Left lung (tissue), 4 donors: ENCODE measurements at regions not wholly inside any gene's neighbourhood (a gene's known extent, or its start where the extent isn't known, plus 50 kb on each side); places are given as distances from the start of the nearest gene placed in this dataset.

Source experiments
- ATAC-seq: fragments of 200-7000 bp; cut with Tn5 transposase; one replicate; pipeline ENCODE4 v1.9.1; 2020; ENCODE audit warnings: moderate library complexity
- DNase-seq, 4 donors: peaks; one replicate each; pipeline ENCODE4 v3.0.0-alpha.2; 2013 to 2020
- H3K27ac ChIP-seq, 2 donors: fragments of 200-600 bp; sonication (generic) in 1 of 2; one replicate each; pipeline versions ENCODE4 v1.5.0 to v1.8.0; 2020 to 2021
- H3K27me3 ChIP-seq, 2 donors: fragments of 200-600 bp; sonication (generic) in 1 of 2; one replicate each; pipeline versions ENCODE4 v1.5.0 to v1.8.0; 2020 to 2021
- H3K36me3 ChIP-seq, 2 donors: fragments of 200-600 bp; sonication (generic) in 1 of 2; one replicate each; pipeline versions ENCODE4 v1.5.0 to v1.8.0; 2020 to 2021
- H3K4me1 ChIP-seq, 2 donors: fragments of 200-600 bp; one replicate each; pipeline ENCODE4 v1.8.0; 2021
- H3K4me3 ChIP-seq, 2 donors: fragments of 200-600 bp; sonication (generic) in 1 of 2; one replicate each; pipeline versions ENCODE4 v1.5.0 to v1.8.0; 2020 to 2021; ENCODE audit warnings: mild to moderate bottlenecking in 1 of 2
- H3K9me3 ChIP-seq, 2 donors: fragments of 200-600 bp; sonication (generic) in 1 of 2; one replicate each; pipeline versions ENCODE4 v1.5.0 to v1.8.0; 2020 to 2021
- intact Hi-C, 2 donors: fragments of 100-400 bp; cut with DNase I; formaldehyde crosslinking; loops; one replicate each; pipeline versions ENCODE4 v1.11.2 to v1.14.2; 2022
- TF ChIP-seq, protein P1 (sequence below), 2 donors: fragments of 200-600 bp; sonication (generic) in 1 of 2; IDR thresholded peaks; one replicate each; pipeline versions ENCODE4 v1.5.0 to v1.8.0; 2021; ENCODE audit warnings: antibody characterized with exemption in 2 of 2
- donor health status: DM: no; HTN: yes; CAD: no.
- donor health status: DM: no; HTN: no; CAD: no.

- Histone ChIP-seq H3K4me3 (no peak overlapping the region), H3K36me3 (no peaks in the 10 kb centered on the region), H3K4me1 (no peaks in the 10 kb centered on the region), H3K9me3 (no peaks in the 10 kb centered on the region), H3K27me3 (no peaks in the 10 kb centered on the region), H3K27ac (no peak overlapping the region)
- no peak for DNase-seq
- TF ChIP-seq, protein P1, sequence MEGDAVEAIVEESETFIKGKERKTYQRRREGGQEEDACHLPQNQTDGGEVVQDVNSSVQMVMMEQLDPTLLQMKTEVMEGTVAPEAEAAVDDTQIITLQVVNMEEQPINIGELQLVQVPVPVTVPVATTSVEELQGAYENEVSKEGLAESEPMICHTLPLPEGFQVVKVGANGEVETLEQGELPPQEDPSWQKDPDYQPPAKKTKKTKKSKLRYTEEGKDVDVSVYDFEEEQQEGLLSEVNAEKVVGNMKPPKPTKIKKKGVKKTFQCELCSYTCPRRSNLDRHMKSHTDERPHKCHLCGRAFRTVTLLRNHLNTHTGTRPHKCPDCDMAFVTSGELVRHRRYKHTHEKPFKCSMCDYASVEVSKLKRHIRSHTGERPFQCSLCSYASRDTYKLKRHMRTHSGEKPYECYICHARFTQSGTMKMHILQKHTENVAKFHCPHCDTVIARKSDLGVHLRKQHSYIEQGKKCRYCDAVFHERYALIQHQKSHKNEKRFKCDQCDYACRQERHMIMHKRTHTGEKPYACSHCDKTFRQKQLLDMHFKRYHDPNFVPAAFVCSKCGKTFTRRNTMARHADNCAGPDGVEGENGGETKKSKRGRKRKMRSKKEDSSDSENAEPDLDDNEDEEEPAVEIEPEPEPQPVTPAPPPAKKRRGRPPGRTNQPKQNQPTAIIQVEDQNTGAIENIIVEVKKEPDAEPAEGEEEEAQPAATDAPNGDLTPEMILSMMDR (IDR thresholded peaks at IDR 0.05), result no peak
- ATAC-seq, result no peak
- intact Hi-C loops, result no loop called here
Observed at GRCh38 chr13:58119804-58120203, 488.3 kb downstream of the PCDH17 start.

DNA sequence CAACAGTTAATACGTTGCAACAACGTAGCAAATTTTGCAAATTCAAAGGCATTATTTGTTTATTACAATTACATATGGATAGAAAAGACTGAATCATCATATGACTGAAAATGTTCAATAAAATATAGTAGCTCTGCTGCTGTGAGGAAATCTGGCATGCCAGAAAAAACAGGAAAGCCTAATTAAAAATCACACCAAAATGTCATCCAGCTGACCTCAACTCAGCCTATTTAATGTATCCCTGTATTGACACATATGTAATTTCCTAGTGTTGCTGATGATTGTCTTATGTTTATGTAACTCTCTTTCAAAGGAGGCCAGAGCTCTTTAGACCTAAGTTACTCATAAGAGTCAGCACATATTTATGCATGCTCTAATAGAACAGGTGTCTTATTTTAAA is 495.0 kb downstream of the PCDH17 start:
- H3K36me3 ChIP-seq, result no peaks in the 10 kb centered on the region
- H3K4me3 ChIP-seq, result no peak overlapping the region
- TF ChIP-seq, protein P1 (IDR thresholded peaks at IDR 0.05), result no peak
- no peaks in the 10 kb centered on the region for H3K4me1 ChIP-seq
- H3K27me3 ChIP-seq, result no peaks in the 10 kb centered on the region
- DNase-seq, result peak in 2 of 4 donors; percentile 85 to 87
- H3K9me3 ChIP-seq, result peaks cover 0 to 10% of the 10 kb centered on the region in 2 donors
- ATAC-seq, result no peak
- no peak overlapping the region for H3K27ac ChIP-seq
- intact Hi-C loops, result no loop called here

- DNase-seq (no peak), ATAC-seq (no peak)
- intact Hi-C loops, result no loop called here
- no peaks in the 10 kb centered on the region for H3K4me1 ChIP-seq
- H3K36me3 ChIP-seq, result no peaks in the 10 kb centered on the region
- TF ChIP-seq, protein P1 (IDR thresholded peaks at IDR 0.05), result no peak
- peaks cover 3 to 30% of the 10 kb centered on the region in 2 donors for H3K9me3 ChIP-seq
- H3K4me3 ChIP-seq, result no peak overlapping the region
- H3K27ac ChIP-seq, result no peak overlapping the region
- H3K27me3 ChIP-seq, result no peaks in the 10 kb centered on the region
Observed at GRCh38 chr13:58134012-58134411, 502.5 kb downstream of the PCDH17 start.

DNA sequence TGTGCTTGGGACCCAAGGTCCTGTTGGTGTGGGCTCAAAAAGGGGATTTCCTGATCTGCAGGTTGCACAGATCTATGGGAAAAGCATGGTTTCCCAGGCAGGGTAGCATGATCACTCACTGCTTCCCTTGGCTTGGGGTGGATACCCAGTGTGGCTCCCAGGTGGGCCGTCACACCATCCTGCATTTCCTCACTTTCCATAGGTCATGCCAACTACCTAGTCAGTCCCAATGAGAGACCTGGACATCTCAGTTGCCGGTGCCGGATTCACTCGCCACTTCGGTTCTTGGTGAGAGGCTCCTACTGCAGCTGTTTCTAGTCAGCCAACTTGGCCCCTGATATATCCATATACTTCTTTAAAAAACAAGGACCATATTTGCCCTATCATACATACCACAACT is 503.0 kb downstream of the PCDH17 start:
- H3K4me1 ChIP-seq, result no peaks in the 10 kb centered on the region
- H3K36me3 ChIP-seq, result no peaks in the 10 kb centered on the region
- DNase-seq (peak in 1 of 4 donors; percentile 14), ATAC-seq (no peak)
- H3K27me3 ChIP-seq, result no peaks in the 10 kb centered on the region
- no peak overlapping the region for H3K27ac ChIP-seq
- H3K9me3 ChIP-seq, result peaks cover 3 to 29% of the 10 kb centered on the region in 2 donors
- intact Hi-C loops, result no loop called here
- H3K4me3 ChIP-seq, result no peak overlapping the region
- TF ChIP-seq, protein P1 (IDR thresholded peaks at IDR 0.05), result no peak

DNA sequence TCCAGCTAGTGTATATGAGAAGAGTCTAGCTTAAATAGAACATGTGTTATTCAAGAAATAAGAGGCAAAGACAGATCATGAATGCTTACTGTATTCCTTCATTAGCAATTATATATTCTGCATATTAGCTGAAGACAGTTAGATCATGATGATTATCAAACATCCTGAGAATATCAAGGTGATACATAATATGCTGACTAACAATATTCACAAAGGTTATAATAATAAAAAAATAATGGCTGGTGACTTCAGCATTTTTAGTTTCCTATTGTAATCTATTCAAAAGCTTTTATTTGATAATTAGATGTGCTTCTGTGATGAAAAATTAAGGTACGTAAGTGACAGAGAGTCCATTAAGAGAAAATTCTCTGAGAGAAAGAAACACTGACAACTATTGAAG is 511.4 kb downstream of the PCDH17 start:
- Histone ChIP-seq H3K4me3 (no peak overlapping the region), H3K27me3 (no peaks in the 10 kb centered on the region), H3K36me3 (no peaks in the 10 kb centered on the region), H3K9me3 (peaks cover 0 to 2% of the 10 kb centered on the region in 2 donors), H3K27ac (no peak overlapping the region), H3K4me1 (no peaks in the 10 kb centered on the region)
- intact Hi-C loops, result no loop called here
- DNase-seq (no peak), ATAC-seq (no peak)
- TF ChIP-seq, protein P1 (IDR thresholded peaks at IDR 0.05), result no peak
